Brain microvascular endothelial cell (primary cell): ENCODE measurements at regions not wholly inside any gene's neighbourhood (a gene's known extent, or its start where the extent isn't known, plus 50 kb on each side); places are given as distances from the start of the nearest gene placed in this dataset.

Experiments used
- DNase-seq: peaks from one replicate; pipeline ENCODE4 v3.0.0-alpha.2; 2020
- H3K27ac ChIP-seq: fragments of 250-450 bp; sonication (Bioruptor Pico); 2 replicates; pipeline ENCODE4 v1.5.1; 2020; ENCODE audit warnings: mild to moderate bottlenecking, moderate library complexity
- H3K27me3 ChIP-seq: fragments of 250-450 bp; sonication (Bioruptor Pico); replicated peaks from 2 replicates; pipeline ENCODE4 v1.5.1; 2020; ENCODE audit warnings: mild to moderate bottlenecking
- H3K36me3 ChIP-seq: fragments of 250-450 bp; sonication (Bioruptor Pico); replicated peaks from 2 replicates; pipeline ENCODE4 v1.5.1; 2020; ENCODE audit warnings: mild to moderate bottlenecking
- H3K4me3 ChIP-seq: 2 replicates; pipeline ENCODE4 v1.5.1; 2011; ENCODE audit warnings: low read depth, mild to moderate bottlenecking, control low read depth, low read length, moderate library complexity
- CTCF ChIP-seq: IDR thresholded peaks from 2 replicates; pipeline ENCODE4 v1.5.1; 2011; ENCODE audit warnings: low read depth, mild to moderate bottlenecking, moderate library complexity, low read length, control low read depth, inconsistent platforms; ENCODE audit errors: missing control alignments
- in situ Hi-C: cut with HindIII; loops from 2 replicates; pipeline ENCODE4 v1.10.0; 2017; ENCODE audit warnings: low sequenced_read_pairs, low pct_ligation_motif_present

GRCh38 chr3:81923038-81923437, 161.6 kb upstream of the GBE1 start:
- no peak for DNase-seq
- H3K4me3 ChIP-seq, result no peak overlapping the region
- no peaks in the 10 kb centered on the region for H3K36me3 ChIP-seq
- no peak overlapping the region for H3K27ac ChIP-seq
- no peak for TF ChIP-seq CTCF
- in situ Hi-C loops, result no loop called here
- H3K27me3 ChIP-seq, result no peaks in the 10 kb centered on the region

DNA sequence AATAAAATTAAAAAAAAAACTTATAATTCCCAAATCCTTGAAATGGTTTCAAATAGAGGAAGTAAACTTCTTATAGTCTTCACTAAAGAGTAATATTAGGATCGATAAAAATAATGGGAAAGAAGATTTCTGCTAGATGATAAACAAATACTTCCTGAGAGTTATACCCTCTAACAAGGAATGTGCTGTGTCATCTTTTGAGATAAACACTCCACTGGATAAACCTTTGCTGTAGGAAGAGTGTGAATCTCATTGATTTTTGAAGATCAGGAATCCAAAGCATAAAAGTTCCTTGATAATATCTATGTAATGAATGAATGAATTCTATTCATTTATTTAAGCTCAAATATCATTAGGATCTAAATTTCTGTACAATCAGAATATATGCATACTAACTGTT, 161.0 kb upstream of the GBE1 start:
- in situ Hi-C loops, result no loop called here
- Histone ChIP-seq H3K27me3 (no peaks in the 10 kb centered on the region), H3K27ac (no peak overlapping the region), H3K36me3 (no peaks in the 10 kb centered on the region), H3K4me3 (no peak overlapping the region)
- no peak for DNase-seq
- TF ChIP-seq CTCF, result no peak

- H3K4me3 ChIP-seq, result no peak overlapping the region
- in situ Hi-C loops, result no loop called here
- TF ChIP-seq CTCF, result no peak
Observed at GRCh38 chr3:81920816-81921215, 159.4 kb upstream of the GBE1 start.

DNA sequence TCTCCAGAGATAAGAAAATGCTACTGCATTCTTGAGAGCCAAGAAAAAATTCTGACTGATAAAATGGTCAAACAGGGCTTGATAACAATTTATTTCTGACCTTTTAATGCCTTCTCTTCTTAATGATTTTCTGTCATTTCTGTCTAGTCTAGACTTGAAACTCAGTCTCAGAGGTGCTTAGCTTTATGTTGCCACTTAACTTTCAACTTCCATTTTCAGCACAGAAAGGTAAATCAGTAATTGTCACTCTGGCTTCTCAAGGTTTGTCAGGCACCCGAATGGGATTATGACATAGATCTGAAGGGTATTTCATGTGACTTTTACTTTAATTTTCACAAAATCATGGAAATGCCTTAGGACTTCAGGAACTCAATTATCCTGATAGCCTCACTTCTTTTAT, 155.4 kb upstream of the GBE1 start:
- Histone ChIP-seq H3K27me3 (no peaks in the 10 kb centered on the region), H3K27ac (no peak overlapping the region), H3K36me3 (no peaks in the 10 kb centered on the region), H3K4me3 (no peak overlapping the region)
- DNase-seq, result no peak
- in situ Hi-C loops, result no loop called here
- no peak for TF ChIP-seq CTCF

More at GRCh38 chr3:81920816-81921215, 159.4 kb upstream of the GBE1 start:
- no peaks in the 10 kb centered on the region for H3K27me3 ChIP-seq
- H3K27ac ChIP-seq, result no peak overlapping the region
- no peak for DNase-seq
- no peaks in the 10 kb centered on the region for H3K36me3 ChIP-seq

- no peak for DNase-seq
- H3K27ac ChIP-seq, result no peak overlapping the region
- no peaks in the 10 kb centered on the region for H3K36me3 ChIP-seq
- H3K4me3 ChIP-seq, result no peak overlapping the region
- TF ChIP-seq CTCF, result no peak
- in situ Hi-C loops, result no loop called here
- H3K27me3 ChIP-seq, result no peaks in the 10 kb centered on the region
Observed at GRCh38 chr3:81913886-81914663, 152.6 kb upstream of the GBE1 start.

- in situ Hi-C loops, result no loop called here
- DNase-seq, result no peak
- H3K27ac ChIP-seq, result no peak overlapping the region
- no peak for TF ChIP-seq CTCF
- H3K27me3 ChIP-seq, result no peaks in the 10 kb centered on the region
- no peaks in the 10 kb centered on the region for H3K36me3 ChIP-seq
- no peak overlapping the region for H3K4me3 ChIP-seq
Observed at GRCh38 chr3:81911221-81911620, 149.8 kb upstream of the GBE1 start.
